Ascending aorta (tissue), 2 donors: ENCODE measurements at regions not wholly inside any gene's neighbourhood (a gene's known extent, or its start where the extent isn't known, plus 50 kb on each side); places are given as distances from the start of the nearest gene placed in this dataset.

Source experiments
- DNase-seq, 2 donors: peaks; one replicate each; pipeline ENCODE4 v3.0.0-alpha.2; 2019; ENCODE audit warnings: low spot score in 2 of 2
- H3K27ac ChIP-seq, 2 donors: fragments of 200-600 bp; sonication (generic); one replicate each; pipeline ENCODE4 v1.5.1; 2016 to 2017; ENCODE audit warnings: mild to moderate bottlenecking in 1 of 2
- H3K27me3 ChIP-seq: fragments of 200-600 bp; sonication (generic); one replicate; pipeline ENCODE4 v1.5.1; 2017
- H3K36me3 ChIP-seq, 2 donors: fragments of 200-600 bp; sonication (generic); one replicate each; pipeline ENCODE4 v1.5.1; 2016
- H3K4me1 ChIP-seq, 2 donors: fragments of 200-600 bp; sonication (generic); one replicate each; pipeline ENCODE4 v1.5.1; 2016 to 2017; ENCODE audit warnings: mild to moderate bottlenecking in 1 of 2
- H3K4me3 ChIP-seq, 2 donors: fragments of 200-600 bp; sonication (generic); one replicate each; pipeline ENCODE4 v1.5.1; 2016 to 2017; ENCODE audit warnings: mild to moderate bottlenecking in 1 of 2
- H3K9me3 ChIP-seq, 2 donors: fragments of 200-600 bp; sonication (generic); one replicate each; pipeline ENCODE4 v1.5.1; 2016
- intact Hi-C: fragments of 100-400 bp; cut with DNase I; formaldehyde crosslinking; loops from one replicate; pipeline ENCODE4 v1.15.1; 2023
- TF ChIP-seq, protein P1 (sequence below), 3 experiments: fragments of 200-600 bp in 2 of 3; fragments of 450-650 bp in 1 of 3; sonication (generic) in 2 of 3; IDR thresholded peaks; one replicate each; pipeline ENCODE4 v1.5.1; 2016 to 2019; ENCODE audit warnings: antibody characterized with exemption in 3 of 3, mild to moderate bottlenecking in 1 of 3, moderate library complexity in 1 of 3

DNA sequence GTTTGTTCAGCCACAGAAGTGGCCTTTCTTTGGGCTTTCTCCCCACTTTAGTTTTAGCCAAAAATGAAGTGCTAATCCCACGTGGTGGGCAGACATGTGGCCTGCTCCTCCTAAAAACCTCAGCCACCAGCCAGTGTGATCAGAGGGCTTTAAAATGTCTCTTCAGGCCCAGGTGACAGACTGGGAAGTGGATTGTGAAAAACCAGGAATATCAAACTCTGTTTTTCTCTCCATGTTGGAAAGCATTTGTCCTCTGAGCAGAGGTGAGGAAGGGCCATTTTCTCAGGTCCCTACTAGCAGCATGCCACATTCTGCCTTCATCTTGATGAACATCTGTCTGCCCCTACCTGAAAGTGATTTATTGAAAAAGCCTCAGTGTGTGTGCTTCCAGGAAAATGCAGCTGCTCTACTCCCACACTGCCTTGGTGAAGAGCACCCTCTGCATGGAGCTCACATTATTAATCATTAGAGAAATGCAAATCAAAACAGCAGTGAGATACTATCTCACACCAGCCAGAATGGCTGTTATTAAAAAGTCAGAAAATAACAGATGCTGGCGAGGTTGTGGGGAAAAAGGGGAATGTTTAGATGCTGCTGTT is 181.2 kb upstream of the DMAC1 start:
- no peak for DNase-seq
- intact Hi-C loops, result no loop called here

DNA sequence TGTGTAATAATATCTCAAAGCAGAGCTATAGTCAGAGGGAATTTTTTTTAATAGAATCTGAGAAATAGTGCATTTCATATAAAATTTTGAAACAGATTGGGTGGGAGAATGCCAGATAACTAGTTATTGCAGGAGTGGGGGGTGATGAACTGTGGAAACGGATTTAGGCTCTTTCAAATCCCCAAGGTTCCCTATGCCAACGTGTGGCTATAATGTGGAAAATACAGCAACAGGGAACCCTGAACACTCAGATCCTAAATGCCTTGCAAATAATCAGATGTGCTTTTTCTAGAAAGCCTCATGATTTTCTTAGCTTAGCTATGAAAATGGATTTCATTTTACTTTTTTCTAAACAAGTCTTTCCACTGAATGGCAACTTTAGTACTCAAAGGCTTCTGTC is 180.5 kb upstream of the DMAC1 start:
- Histone ChIP-seq H3K27ac (no peak overlapping the region), H3K4me3 (no peak overlapping the region), H3K36me3 (no peaks in the 10 kb centered on the region), H3K9me3 (no peaks in the 10 kb centered on the region), H3K4me1 (no peaks in the 10 kb centered on the region), H3K27me3 (no peaks in the 10 kb centered on the region)
- DNase-seq, result no peak
- TF ChIP-seq, protein P1, sequence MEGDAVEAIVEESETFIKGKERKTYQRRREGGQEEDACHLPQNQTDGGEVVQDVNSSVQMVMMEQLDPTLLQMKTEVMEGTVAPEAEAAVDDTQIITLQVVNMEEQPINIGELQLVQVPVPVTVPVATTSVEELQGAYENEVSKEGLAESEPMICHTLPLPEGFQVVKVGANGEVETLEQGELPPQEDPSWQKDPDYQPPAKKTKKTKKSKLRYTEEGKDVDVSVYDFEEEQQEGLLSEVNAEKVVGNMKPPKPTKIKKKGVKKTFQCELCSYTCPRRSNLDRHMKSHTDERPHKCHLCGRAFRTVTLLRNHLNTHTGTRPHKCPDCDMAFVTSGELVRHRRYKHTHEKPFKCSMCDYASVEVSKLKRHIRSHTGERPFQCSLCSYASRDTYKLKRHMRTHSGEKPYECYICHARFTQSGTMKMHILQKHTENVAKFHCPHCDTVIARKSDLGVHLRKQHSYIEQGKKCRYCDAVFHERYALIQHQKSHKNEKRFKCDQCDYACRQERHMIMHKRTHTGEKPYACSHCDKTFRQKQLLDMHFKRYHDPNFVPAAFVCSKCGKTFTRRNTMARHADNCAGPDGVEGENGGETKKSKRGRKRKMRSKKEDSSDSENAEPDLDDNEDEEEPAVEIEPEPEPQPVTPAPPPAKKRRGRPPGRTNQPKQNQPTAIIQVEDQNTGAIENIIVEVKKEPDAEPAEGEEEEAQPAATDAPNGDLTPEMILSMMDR (IDR thresholded peaks at IDR 0.05), result no peak
- intact Hi-C loops, result no loop called here

More for the DNA sequence above, 181.2 kb upstream of the DMAC1 start:
- no peaks in the 10 kb centered on the region for H3K27me3 ChIP-seq
- H3K27ac ChIP-seq, result no peak overlapping the region
- H3K4me3 ChIP-seq, result no peak overlapping the region
- H3K36me3 ChIP-seq, result no peaks in the 10 kb centered on the region
- H3K4me1 ChIP-seq, result no peaks in the 10 kb centered on the region
- H3K9me3 ChIP-seq, result no peaks in the 10 kb centered on the region
- TF ChIP-seq, protein P1 (IDR thresholded peaks at IDR 0.05), result no peak

DNA sequence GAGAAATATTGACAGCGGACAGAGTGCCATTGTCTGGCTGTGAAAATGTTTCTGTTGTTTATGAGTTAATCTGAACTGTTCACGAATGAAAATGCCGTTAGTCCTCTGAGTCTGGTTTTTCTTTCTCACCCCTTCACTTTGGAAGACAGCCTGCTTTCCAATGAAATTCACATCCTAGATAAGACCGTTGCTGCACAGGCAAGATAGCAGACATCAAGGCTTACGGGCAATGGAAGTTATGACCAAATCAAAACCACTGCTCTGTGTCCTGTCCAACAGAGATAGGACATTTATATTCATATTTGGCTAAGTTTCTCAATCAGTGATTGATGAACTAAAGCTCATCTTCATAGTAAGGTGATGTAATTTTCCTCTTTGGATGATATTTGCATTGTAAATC is 180.0 kb upstream of the DMAC1 start:
- no peaks in the 10 kb centered on the region for H3K9me3 ChIP-seq
- H3K27ac ChIP-seq, result no peak overlapping the region
- no peaks in the 10 kb centered on the region for H3K27me3 ChIP-seq
- no peak for DNase-seq
- intact Hi-C loops, result no loop called here
- H3K4me1 ChIP-seq, result no peaks in the 10 kb centered on the region
- H3K36me3 ChIP-seq, result no peaks in the 10 kb centered on the region
- TF ChIP-seq, protein P1 (IDR thresholded peaks at IDR 0.05), result no peak
- no peak overlapping the region for H3K4me3 ChIP-seq

DNA sequence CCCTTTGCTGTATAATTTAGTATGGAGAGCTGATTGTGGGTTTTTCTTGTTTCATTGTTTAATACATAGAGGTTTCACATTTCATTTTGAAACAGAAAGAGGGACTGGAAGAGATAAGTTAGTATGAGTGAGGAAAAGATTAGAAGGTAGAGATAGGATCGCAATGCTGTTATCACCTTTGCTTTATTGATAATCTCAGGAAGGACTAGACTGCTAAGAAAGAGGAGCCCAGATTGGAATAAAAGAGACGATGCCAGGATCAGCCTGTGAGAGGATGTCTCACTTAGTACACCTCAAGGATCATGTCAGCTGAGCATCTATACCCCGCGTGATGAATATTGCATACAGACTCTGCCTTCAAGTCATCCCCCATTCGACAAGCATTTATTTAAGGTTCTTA is 178.0 kb upstream of the DMAC1 start:
- intact Hi-C loops, result no loop called here
- Histone ChIP-seq H3K27me3 (no peaks in the 10 kb centered on the region), H3K36me3 (no peaks in the 10 kb centered on the region), H3K4me3 (no peak overlapping the region), H3K27ac (no peak overlapping the region), H3K4me1 (no peaks in the 10 kb centered on the region), H3K9me3 (no peaks in the 10 kb centered on the region)
- DNase-seq, result no peak
- TF ChIP-seq, protein P1 (IDR thresholded peaks at IDR 0.05), result no peak

DNA sequence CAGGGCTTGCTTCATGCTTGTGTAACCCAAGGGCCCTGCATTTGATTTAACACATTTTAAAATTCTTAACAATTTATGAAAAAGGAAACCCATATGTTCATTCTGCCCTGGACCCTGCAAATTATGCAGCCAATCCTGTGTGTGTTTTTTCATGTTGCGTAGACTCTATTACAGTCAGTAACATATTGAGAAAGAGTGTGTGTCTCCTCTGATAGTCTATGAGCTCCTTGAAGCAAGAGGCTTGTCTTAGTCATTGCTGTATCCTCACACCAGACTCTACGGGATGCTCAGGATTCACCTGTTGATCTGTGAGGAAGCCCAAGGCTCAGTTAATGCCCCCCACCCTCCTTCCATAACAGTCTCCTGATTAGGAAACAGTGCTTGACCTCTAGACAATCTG is 177.3 kb upstream of the DMAC1 start:
- H3K4me3 ChIP-seq, result no peak overlapping the region
- TF ChIP-seq, protein P1 (IDR thresholded peaks at IDR 0.05), result no peak
- no peak for DNase-seq
- intact Hi-C loops, result no loop called here
- no peaks in the 10 kb centered on the region for H3K9me3 ChIP-seq
- no peaks in the 10 kb centered on the region for H3K27me3 ChIP-seq
- H3K36me3 ChIP-seq, result no peaks in the 10 kb centered on the region
- no peak overlapping the region for H3K27ac ChIP-seq
- no peaks in the 10 kb centered on the region for H3K4me1 ChIP-seq
